ENCODE measurements at regions not wholly inside any gene's neighbourhood (a gene's known extent, or its start where the extent isn't known, plus 50 kb on each side); places are given as distances from the start of the nearest gene placed in this dataset.

GRCh38 chr1:172733815-172734214, 74.9 kb downstream of the FASLG start:
- Histone ChIP-seq H4K20me1 (ENCODE audit: insufficient read depth) (no peaks in the 10 kb centered on the region), H3K36me3 (ENCODE audit: insufficient read depth, low read length) (no peaks in the 10 kb centered on the region), H3K9ac (ENCODE audit: low read length) (no peak overlapping the region), H3K4me3 (ENCODE audit: low read length) (no peak overlapping the region), H3K79me2 (replicated peaks; ENCODE audit: insufficient read depth, low read length) (no peaks in the 10 kb centered on the region), H3K9me3 (ENCODE audit: low read length) (no peaks in the 10 kb centered on the region), H3F3A (ENCODE audit: insufficient read depth, low read length, poor library complexity, severe bottlenecking) (no peaks in the 10 kb centered on the region), H3K4me2 (ENCODE audit: low read length) (no peak overlapping the region), H3K9me2 (ENCODE audit: insufficient read depth, low read length) (no peaks in the 10 kb centered on the region), H2AFZ (ENCODE audit: low read depth, low read length) (no peak overlapping the region), H3K27me3 (ENCODE audit: insufficient read depth, low read depth, low read length) (no peaks in the 10 kb centered on the region), H3K27ac (ENCODE audit: low read length) (no peak overlapping the region)
- TF ChIP-seq EP300 (conservative IDR thresholded peaks at IDR 0.05; ENCODE audit: poor library complexity, severe bottlenecking) (no peak), EZH2 (IDR thresholded peaks at IDR 0.05; ENCODE audit: borderline replicate concordance, insufficient read depth, low read length, poor library complexity, severe bottlenecking) (no peak), SMC3 (conservative IDR thresholded peaks at IDR 0.05; ENCODE audit: poor library complexity) (no peak), REST (IDR thresholded peaks at IDR 0.05; ENCODE audit: borderline replicate concordance) (no peak), CTCF (IDR thresholded peaks at IDR 0.05; ENCODE audit: poor library complexity, severe bottlenecking) (no peak), MXI1 (conservative IDR thresholded peaks at IDR 0.05; ENCODE audit: poor library complexity, severe bottlenecking) (no peak), POLR2AphosphoS5 (IDR thresholded peaks at IDR 0.05) (no peak), TAF1 (IDR thresholded peaks at IDR 0.05; ENCODE audit: low read depth) (no peak), RAD21 (conservative IDR thresholded peaks at IDR 0.05) (no peak)

- Histone ChIP-seq H3F3A (ENCODE audit: insufficient read depth, low read length, poor library complexity, severe bottlenecking) (no peaks in the 10 kb centered on the region), H3K4me3 (ENCODE audit: low read length) (no peak overlapping the region), H4K20me1 (ENCODE audit: insufficient read depth) (no peaks in the 10 kb centered on the region), H3K4me2 (ENCODE audit: low read length) (no peak overlapping the region), H2AFZ (ENCODE audit: low read depth, low read length) (no peak overlapping the region), H3K9me3 (ENCODE audit: low read length) (no peaks in the 10 kb centered on the region), H3K9me2 (ENCODE audit: insufficient read depth, low read length) (no peaks in the 10 kb centered on the region), H3K79me2 (replicated peaks; ENCODE audit: insufficient read depth, low read length) (no peaks in the 10 kb centered on the region), H3K27me3 (ENCODE audit: insufficient read depth, low read depth, low read length) (no peaks in the 10 kb centered on the region), H3K9ac (ENCODE audit: low read length) (no peak overlapping the region), H3K27ac (ENCODE audit: low read length) (no peak overlapping the region), H3K36me3 (ENCODE audit: insufficient read depth, low read length) (no peaks in the 10 kb centered on the region)
- no peak for TF ChIP-seq MXI1 (conservative IDR thresholded peaks at IDR 0.05; ENCODE audit: poor library complexity, severe bottlenecking)
- TF ChIP-seq POLR2AphosphoS5 (IDR thresholded peaks at IDR 0.05) = no peak
- no peak for TF ChIP-seq RAD21 (conservative IDR thresholded peaks at IDR 0.05)
- TF ChIP-seq EZH2 (IDR thresholded peaks at IDR 0.05; ENCODE audit: borderline replicate concordance, insufficient read depth, low read length, poor library complexity, severe bottlenecking) = no peak
- no peak for TF ChIP-seq EP300 (conservative IDR thresholded peaks at IDR 0.05; ENCODE audit: poor library complexity, severe bottlenecking)
- TF ChIP-seq TAF1 (IDR thresholded peaks at IDR 0.05; ENCODE audit: low read depth) = no peak
- TF ChIP-seq SMC3 (conservative IDR thresholded peaks at IDR 0.05; ENCODE audit: poor library complexity) = no peak
- no peak for TF ChIP-seq CTCF (IDR thresholded peaks at IDR 0.05; ENCODE audit: poor library complexity, severe bottlenecking)
Observed at GRCh38 chr1:172738389-172738788, 79.5 kb downstream of the FASLG start.

All from neural cell (in vitro differentiated cells).